SIG-M5 (cell line): ENCODE measurements at regions not wholly inside any gene's neighbourhood (a gene's known extent, or its start where the extent isn't known, plus 50 kb on each side); places are given as distances from the start of the nearest gene placed in this dataset.
"Not testable (repeated sequence)": the region's sequence is repeated elsewhere in the genome, so short reads cannot be mapped to it uniquely, and the experiment has no call there.

ENCODE experiments used
- DNase-seq: peaks from one replicate; lab custom pipeline; 2025; lab: John Stamatoyannopoulos, UW

GRCh38 chr4:177948853-177949252, 506.6 kb upstream of the AGA start:
- no peak for DNase-seq

- no peak for DNase-seq
Measured at GRCh38 chr4:177951026-177951425, 508.8 kb upstream of the AGA start.

GRCh38 chr4:177952723-177953122, 510.5 kb upstream of the AGA start:
- DNase-seq = no peak

- DNase-seq = no peak
Measured at GRCh38 chr4:177957596-177958360, 515.5 kb upstream of the AGA start.

GRCh38 chr4:177960566-177960965, 518.3 kb upstream of the AGA start:
- DNase-seq = no peak

GRCh38 chr4:177961761-177962380, 519.6 kb upstream of the AGA start:
- no peak for DNase-seq

GRCh38 chr4:177964061-177964460, 521.8 kb upstream of the AGA start:
- no peak for DNase-seq

GRCh38 chr4:177964693-177965168, 522.5 kb upstream of the AGA start:
- DNase-seq = no peak

- no peak for DNase-seq
Measured at GRCh38 chr4:177967328-177967727, 525.1 kb upstream of the AGA start.

GRCh38 chr4:177968817-177969442, 526.7 kb upstream of the AGA start:
- DNase-seq = no peak

- no peak for DNase-seq
Measured at GRCh38 chr4:177974461-177974860, 532.2 kb upstream of the AGA start.

- DNase-seq = no peak
Measured at GRCh38 chr4:177975315-177975987, 533.2 kb upstream of the AGA start.

- no peak for DNase-seq
Measured at GRCh38 chr4:177986236-177986635, 544.0 kb upstream of the AGA start.

GRCh38 chr4:177987896-177988295, 545.7 kb upstream of the AGA start:
- DNase-seq = no peak

- no peak for DNase-seq
Measured at GRCh38 chr4:177989503-177990201, 547.4 kb upstream of the AGA start.

GRCh38 chr4:178003098-178003657, 560.9 kb upstream of the AGA start:
- DNase-seq = no peak

GRCh38 chr4:178010596-178010995, 568.4 kb upstream of the AGA start:
- no peak for DNase-seq

- DNase-seq = not testable (repeated sequence)
Measured at GRCh38 chr4:178015046-178015445, 572.8 kb upstream of the AGA start.

- DNase-seq = no peak
Measured at GRCh38 chr4:178026999-178027398, 584.8 kb upstream of the AGA start.

GRCh38 chr4:178027796-178028195, 585.6 kb upstream of the AGA start:
- DNase-seq = no peak

- DNase-seq = no peak
Measured at GRCh38 chr4:178028481-178028880, 586.2 kb upstream of the AGA start.
